HG03520 (cell line): ENCODE measurements at regions not wholly inside any gene's neighbourhood (a gene's known extent, or its start where the extent isn't known, plus 50 kb on each side); places are given as distances from the start of the nearest gene placed in this dataset.

ENCODE experiments used
- ATAC-seq: cut with Tn5 transposase; IDR thresholded peaks from one replicate; pipeline ENCODE4 v1.9.1; 2021; ENCODE audit warnings: mild to moderate bottlenecking, moderate library complexity; ENCODE audit not compliant: unreplicated experiment

- peak; percentile 68 for ATAC-seq
Measured at GRCh38 chr3:177300039-177300833, 103.0 kb upstream of the TBL1XR1 start.

GRCh38 chr3:177300842-177301241 is 103.6 kb upstream of the TBL1XR1 start:
- no peak for ATAC-seq

GRCh38 chr3:177306252-177306651 is 109.0 kb upstream of the TBL1XR1 start:
- ATAC-seq, result no peak

- ATAC-seq, result no peak
Measured at GRCh38 chr3:177307391-177307790, 110.1 kb upstream of the TBL1XR1 start.

- ATAC-seq, result no peak
Measured at GRCh38 chr3:177307826-177308225, 110.5 kb upstream of the TBL1XR1 start.

- ATAC-seq, result no peak
Measured at GRCh38 chr3:177308286-177308685, 111.0 kb upstream of the TBL1XR1 start.

GRCh38 chr3:177308911-177309310 is 111.6 kb upstream of the TBL1XR1 start:
- ATAC-seq, result no peak

GRCh38 chr3:177312491-177312890 is 115.2 kb upstream of the TBL1XR1 start:
- no peak for ATAC-seq

- ATAC-seq, result no peak
Measured at GRCh38 chr3:177314897-177315296, 117.6 kb upstream of the TBL1XR1 start.

- no peak for ATAC-seq
Measured at GRCh38 chr3:177317247-177317646, 120.0 kb upstream of the TBL1XR1 start.

GRCh38 chr3:177318559-177318958 is 121.3 kb upstream of the TBL1XR1 start:
- ATAC-seq, result no peak

- peak; percentile 55 for ATAC-seq
Measured at GRCh38 chr3:177320765-177321247, 123.5 kb upstream of the TBL1XR1 start.

- ATAC-seq, result no peak
Measured at GRCh38 chr3:177321819-177322218, 124.5 kb upstream of the TBL1XR1 start.

- ATAC-seq, result no peak
Measured at GRCh38 chr3:177322881-177323280, 125.6 kb upstream of the TBL1XR1 start.

- ATAC-seq, result no peak
Measured at GRCh38 chr3:177329854-177330253, 132.6 kb upstream of the TBL1XR1 start.

GRCh38 chr3:177330779-177331178 is 133.5 kb upstream of the TBL1XR1 start:
- ATAC-seq, result no peak

GRCh38 chr3:177331203-177331835 is 134.0 kb upstream of the TBL1XR1 start:
- no peak for ATAC-seq

- no peak for ATAC-seq
Measured at GRCh38 chr3:177332955-177333354, 135.7 kb upstream of the TBL1XR1 start.

- ATAC-seq, result no peak
Measured at GRCh38 chr3:177333533-177334520, 136.5 kb upstream of the TBL1XR1 start.

- ATAC-seq, result no peak
Measured at GRCh38 chr3:177334803-177335202, 137.5 kb upstream of the TBL1XR1 start.

GRCh38 chr3:177335728-177336127 is 138.4 kb upstream of the TBL1XR1 start:
- ATAC-seq, result no peak
